Heart left ventricle (tissue), 16 donors: ENCODE measurements at regions not wholly inside any gene's neighbourhood (a gene's known extent, or its start where the extent isn't known, plus 50 kb on each side); places are given as distances from the start of the nearest gene placed in this dataset.

ENCODE experiments used
- ATAC-seq, 4 donors: fragments of 200-7000 bp; cut with Tn5 transposase; one replicate each; pipeline ENCODE4 v1.9.1; 2020 to 2022; ENCODE audit warnings: moderate library complexity in 4 of 4, mild to moderate bottlenecking in 3 of 4, moderate number of reproducible peaks in 1 of 4
- DNase-seq, 5 donors: peaks; one replicate each; pipeline ENCODE4 v3.0.0-alpha.2; 2020
- H3K27ac ChIP-seq, 12 donors: fragments of 200-600 bp; sonication (generic) in 4 of 12; one replicate each; pipeline versions ENCODE4 v1.5.0 to v1.8.0; 2016 to 2022; ENCODE audit warnings: mild to moderate bottlenecking in 2 of 12
- H3K27me3 ChIP-seq, 9 donors: fragments of 200-600 bp; sonication (generic) in 2 of 9; one replicate each; pipeline versions ENCODE4 v1.5.1 to v1.8.0; 2016 to 2022; ENCODE audit warnings: mild to moderate bottlenecking in 3 of 9
- H3K36me3 ChIP-seq, 9 donors: fragments of 200-600 bp; sonication (generic) in 2 of 9; one replicate each; pipeline versions ENCODE4 v1.5.0 to v1.8.0; 2018 to 2022; ENCODE audit warnings: mild to moderate bottlenecking in 2 of 9
- H3K4me1 ChIP-seq, 12 donors: fragments of 200-600 bp; sonication (generic) in 4 of 12; one replicate each; pipeline versions ENCODE4 v1.5.0 to v1.8.0; 2016 to 2022; ENCODE audit warnings: mild to moderate bottlenecking in 3 of 12
- H3K4me3 ChIP-seq, 12 donors: fragments of 200-600 bp; sonication (generic) in 4 of 12; one replicate each; pipeline versions ENCODE4 v1.5.0 to v1.8.0; 2017 to 2022; ENCODE audit warnings: mild to moderate bottlenecking in 9 of 12, moderate library complexity in 4 of 12
- H3K9me3 ChIP-seq, 12 donors: fragments of 200-600 bp; sonication (generic) in 4 of 12; one replicate each; pipeline versions ENCODE4 v1.5.0 to v1.8.0; 2016 to 2022; ENCODE audit warnings: mild to moderate bottlenecking in 1 of 12
- POLR2A ChIP-seq, 2 donors: fragments of 450-650 bp; IDR thresholded peaks; one replicate each; pipeline ENCODE4 v1.6.1; 2017; ENCODE audit warnings: antibody characterized with exemption in 2 of 2, mild to moderate bottlenecking in 2 of 2, moderate library complexity in 2 of 2
- WGBS, 4 donors: extraction: QIAGEN DNeasy Blood & Tissue Kit in 2 of 4; methylation state at CpG; one replicate each; pipeline versions ENCODE4 v1.1.5 to v1.1.7; 2013 to 2018; 5-methylcytosine and 5-hydroxymethylcytosine counted together
- intact Hi-C, 10 donors: fragments of 100-400 bp; cut with DNase I; formaldehyde crosslinking; loops; one replicate each; pipeline versions ENCODE4 v1.11.1 to v1.14.2; 2022
- TF ChIP-seq, protein P1 (sequence below), 12 donors: fragments of 200-600 bp; sonication (generic) in 4 of 12; IDR thresholded peaks; one replicate each; pipeline versions ENCODE4 v1.5.0 to v1.8.0; 2018 to 2022; ENCODE audit warnings: antibody characterized with exemption in 12 of 12, mild to moderate bottlenecking in 5 of 12
- donor health status: ischemic (EF 13 %, LVEDD 7.1; RV severe dilation, severe dysfunction).
- donor health status: healthy with polysubstance abuse.
- donor health status: DM: no; HTN: yes; CAD: no.
- donor health status: DM: no; HTN: no; CAD: no.
- donor health status: ischemic (EF 25% LVEDD 6.9; RV normal size, moderate dysfunction).
- donor health status: ischemic (EF 25% LVEDD 5.7; RV mildly dilated, moderate dysfunction).
- donor health status: healthy.
- donor health status: DM: yes; HTN: yes; CAD: no.
- donor health status: ischemic (EF 35%, LVEDD 5.7; RV mildly dilated, moderate dysfunction).
- donor health status: nonischemic (EF 11% LVEDD 7.7; RV severe dilation, severe dysfunction).
- donor health status: DM: yes; HTN: yes; CAD: no.
- donor health status: PGD.
- donor health status: ischemic (EF 29% LVEDD 5.4; RV normal size, mild dysfunction).
- donor health status: nonischemic (EF 23%, LVEDD 6.1; RV moderate dilation, normal function).

DNA sequence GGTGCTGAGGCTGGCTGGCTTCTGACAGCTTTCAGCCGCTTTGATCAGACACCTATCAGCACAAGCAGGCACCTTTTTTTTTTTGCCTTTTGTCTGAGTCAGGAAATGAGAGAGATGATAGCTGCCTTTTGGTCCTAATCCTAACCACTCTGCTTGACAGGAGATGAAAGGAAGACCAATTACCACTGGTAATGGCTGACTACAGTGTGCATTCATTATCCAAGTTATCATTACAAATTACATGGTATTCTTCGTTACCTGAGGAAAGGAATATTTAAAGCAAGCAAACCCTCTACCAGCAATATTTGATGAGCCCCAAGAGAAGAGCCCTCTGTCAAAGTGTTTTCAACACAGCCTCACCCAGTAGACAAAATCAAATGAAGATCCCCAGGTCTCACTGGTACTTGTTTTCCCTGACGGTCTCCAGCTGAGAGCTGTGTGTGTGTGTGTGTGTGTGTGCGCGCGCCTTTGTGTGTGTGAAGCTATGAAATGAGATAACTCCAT lies 925.7 kb downstream of the DCDC2C start:
- ATAC-seq, result no peak
- intact Hi-C loops, result no loop called here
- peaks cover 0 to 4% (median 0%) of the 10 kb centered on the region in 9 donors for H3K27me3 ChIP-seq

DNA sequence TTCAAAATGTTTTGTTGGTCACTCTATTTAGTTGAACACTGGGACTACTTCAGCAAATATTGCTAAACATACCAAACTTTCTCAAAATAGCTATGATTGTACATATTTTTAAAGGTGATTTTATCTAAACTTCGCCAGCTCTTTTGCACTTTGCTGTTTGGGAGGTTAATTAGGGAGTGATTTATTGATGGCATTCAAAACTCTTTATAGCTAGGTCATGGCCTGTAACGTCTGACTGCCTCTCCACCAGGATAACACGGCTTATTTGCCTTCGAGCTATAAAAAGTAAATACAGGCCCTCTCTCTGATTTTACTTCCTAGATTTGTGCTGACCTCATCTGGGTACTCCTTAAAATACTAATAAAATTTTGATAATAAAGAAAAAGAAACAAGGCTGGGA lies 931.9 kb downstream of the DCDC2C start:
- TF ChIP-seq POLR2A (IDR thresholded peaks at IDR 0.05), result no peak
- TF ChIP-seq, protein P1, sequence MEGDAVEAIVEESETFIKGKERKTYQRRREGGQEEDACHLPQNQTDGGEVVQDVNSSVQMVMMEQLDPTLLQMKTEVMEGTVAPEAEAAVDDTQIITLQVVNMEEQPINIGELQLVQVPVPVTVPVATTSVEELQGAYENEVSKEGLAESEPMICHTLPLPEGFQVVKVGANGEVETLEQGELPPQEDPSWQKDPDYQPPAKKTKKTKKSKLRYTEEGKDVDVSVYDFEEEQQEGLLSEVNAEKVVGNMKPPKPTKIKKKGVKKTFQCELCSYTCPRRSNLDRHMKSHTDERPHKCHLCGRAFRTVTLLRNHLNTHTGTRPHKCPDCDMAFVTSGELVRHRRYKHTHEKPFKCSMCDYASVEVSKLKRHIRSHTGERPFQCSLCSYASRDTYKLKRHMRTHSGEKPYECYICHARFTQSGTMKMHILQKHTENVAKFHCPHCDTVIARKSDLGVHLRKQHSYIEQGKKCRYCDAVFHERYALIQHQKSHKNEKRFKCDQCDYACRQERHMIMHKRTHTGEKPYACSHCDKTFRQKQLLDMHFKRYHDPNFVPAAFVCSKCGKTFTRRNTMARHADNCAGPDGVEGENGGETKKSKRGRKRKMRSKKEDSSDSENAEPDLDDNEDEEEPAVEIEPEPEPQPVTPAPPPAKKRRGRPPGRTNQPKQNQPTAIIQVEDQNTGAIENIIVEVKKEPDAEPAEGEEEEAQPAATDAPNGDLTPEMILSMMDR (IDR thresholded peaks at IDR 0.05), result no peak
- intact Hi-C loops, result no loop called here
- H3K9me3 ChIP-seq, result no peaks in the 10 kb centered on the region
- no peaks in the 10 kb centered on the region for H3K36me3 ChIP-seq
- H3K4me1 ChIP-seq, result no peaks in the 10 kb centered on the region
- no peaks in the 10 kb centered on the region for H3K27me3 ChIP-seq
- ATAC-seq, result no peak
- DNase-seq, result no peak
- WGBS, 4 donors, result 40 to 54% (median 42%) methylated on average over 4 of the region's 4 CpGs
- no peak overlapping the region for H3K27ac ChIP-seq
- no peak overlapping the region for H3K4me3 ChIP-seq

More for the DNA sequence above, 925.7 kb downstream of the DCDC2C start:
- Histone ChIP-seq H3K27ac (no peak overlapping the region), H3K4me1 (no peaks in the 10 kb centered on the region), H3K9me3 (no peaks in the 10 kb centered on the region), H3K36me3 (no peaks in the 10 kb centered on the region), H3K4me3 (no peak overlapping the region)
- no peak for DNase-seq
- WGBS, 4 donors, result 32 to 45% (median 41%) methylated on average over 6 of the region's 6 CpGs
- TF ChIP-seq, protein P1 (IDR thresholded peaks at IDR 0.05), result no peak
- no peak for TF ChIP-seq POLR2A (IDR thresholded peaks at IDR 0.05)

GRCh38 chr2:4653991-4654390 lies 950.6 kb downstream of the DCDC2C start:
- intact Hi-C loops, result no loop called here
- 91 to 100% (median 92%) methylated on average over 1 of the region's 1 CpG for WGBS, 4 donors
- no peak overlapping the region for H3K4me3 ChIP-seq
- no peaks in the 10 kb centered on the region for H3K4me1 ChIP-seq
- TF ChIP-seq, protein P1 (IDR thresholded peaks at IDR 0.05), result no peak
- no peak for TF ChIP-seq POLR2A (IDR thresholded peaks at IDR 0.05)
- DNase-seq (no peak), ATAC-seq (no peak)
- no peak overlapping the region for H3K27ac ChIP-seq
- H3K27me3 ChIP-seq, result no peaks in the 10 kb centered on the region
- no peaks in the 10 kb centered on the region for H3K9me3 ChIP-seq
- H3K36me3 ChIP-seq, result no peaks in the 10 kb centered on the region

- TF ChIP-seq, protein P1 (IDR thresholded peaks at IDR 0.05), result no peak
- TF ChIP-seq POLR2A (IDR thresholded peaks at IDR 0.05), result no peak
- no peak overlapping the region for H3K27ac ChIP-seq
- no peaks in the 10 kb centered on the region for H3K4me1 ChIP-seq
- DNase-seq, result no peak
- intact Hi-C loops, result no loop called here
- H3K36me3 ChIP-seq, result no peaks in the 10 kb centered on the region
- H3K9me3 ChIP-seq, result no peaks in the 10 kb centered on the region
- H3K4me3 ChIP-seq, result no peak overlapping the region
- 72 to 87% (median 82%) methylated on average over 3 of the region's 3 CpGs for WGBS, 4 donors
- no peaks in the 10 kb centered on the region for H3K27me3 ChIP-seq
- no peak for ATAC-seq
Observed at GRCh38 chr2:4656326-4656725, 953.0 kb downstream of the DCDC2C start.
